ENCODE measurements at regions not wholly inside any gene's neighbourhood (a gene's known extent, or its start where the extent isn't known, plus 50 kb on each side); places are given as distances from the start of the nearest gene placed in this dataset.

- intact Hi-C loops (cut with micrococcal nuclease; ENCODE audit: unreplicated experiment), result no loop called here
- Histone ChIP-seq H3K27me3 (ENCODE audit: control insufficient read depth, insufficient read depth, low read length) (no peaks in the 10 kb centered on the region), H3K9me3 (ENCODE audit: control insufficient read depth, insufficient read depth, low read depth, low read length) (no peaks in the 10 kb centered on the region), H3K4me3 (ENCODE audit: low read depth in 2 of 2, low read length in 2 of 2) (no peak overlapping the region), H3K4me1 (ENCODE audit: control insufficient read depth, insufficient read depth, low read length) (no peaks in the 10 kb centered on the region), H3K27ac (ENCODE audit: low read length) (no peak overlapping the region), H3K36me3 (ENCODE audit: control insufficient read depth, insufficient read depth, low read length) (no peaks in the 10 kb centered on the region)
- no peak for ATAC-seq
- TF ChIP-seq, protein P1, sequence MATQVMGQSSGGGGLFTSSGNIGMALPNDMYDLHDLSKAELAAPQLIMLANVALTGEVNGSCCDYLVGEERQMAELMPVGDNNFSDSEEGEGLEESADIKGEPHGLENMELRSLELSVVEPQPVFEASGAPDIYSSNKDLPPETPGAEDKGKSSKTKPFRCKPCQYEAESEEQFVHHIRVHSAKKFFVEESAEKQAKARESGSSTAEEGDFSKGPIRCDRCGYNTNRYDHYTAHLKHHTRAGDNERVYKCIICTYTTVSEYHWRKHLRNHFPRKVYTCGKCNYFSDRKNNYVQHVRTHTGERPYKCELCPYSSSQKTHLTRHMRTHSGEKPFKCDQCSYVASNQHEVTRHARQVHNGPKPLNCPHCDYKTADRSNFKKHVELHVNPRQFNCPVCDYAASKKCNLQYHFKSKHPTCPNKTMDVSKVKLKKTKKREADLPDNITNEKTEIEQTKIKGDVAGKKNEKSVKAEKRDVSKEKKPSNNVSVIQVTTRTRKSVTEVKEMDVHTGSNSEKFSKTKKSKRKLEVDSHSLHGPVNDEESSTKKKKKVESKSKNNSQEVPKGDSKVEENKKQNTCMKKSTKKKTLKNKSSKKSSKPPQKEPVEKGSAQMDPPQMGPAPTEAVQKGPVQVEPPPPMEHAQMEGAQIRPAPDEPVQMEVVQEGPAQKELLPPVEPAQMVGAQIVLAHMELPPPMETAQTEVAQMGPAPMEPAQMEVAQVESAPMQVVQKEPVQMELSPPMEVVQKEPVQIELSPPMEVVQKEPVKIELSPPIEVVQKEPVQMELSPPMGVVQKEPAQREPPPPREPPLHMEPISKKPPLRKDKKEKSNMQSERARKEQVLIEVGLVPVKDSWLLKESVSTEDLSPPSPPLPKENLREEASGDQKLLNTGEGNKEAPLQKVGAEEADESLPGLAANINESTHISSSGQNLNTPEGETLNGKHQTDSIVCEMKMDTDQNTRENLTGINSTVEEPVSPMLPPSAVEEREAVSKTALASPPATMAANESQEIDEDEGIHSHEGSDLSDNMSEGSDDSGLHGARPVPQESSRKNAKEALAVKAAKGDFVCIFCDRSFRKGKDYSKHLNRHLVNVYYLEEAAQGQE (IDR thresholded peaks at IDR 0.05; ENCODE audit: insufficient read depth in 1 of 2, low read depth in 2 of 2, low read length in 1 of 2), result no peak
- TF ChIP-seq TCF7L2 (IDR thresholded peaks at IDR 0.05; ENCODE audit: low read depth, low read length) (no peak), POLR2AphosphoS5 (IDR thresholded peaks at IDR 0.05; ENCODE audit: low read depth, low read length) (no peak), SIN3A (IDR thresholded peaks at IDR 0.05; ENCODE audit: borderline replicate concordance, insufficient read depth, low read depth, low read length) (no peak)
- TF ChIP-seq, protein P2, sequence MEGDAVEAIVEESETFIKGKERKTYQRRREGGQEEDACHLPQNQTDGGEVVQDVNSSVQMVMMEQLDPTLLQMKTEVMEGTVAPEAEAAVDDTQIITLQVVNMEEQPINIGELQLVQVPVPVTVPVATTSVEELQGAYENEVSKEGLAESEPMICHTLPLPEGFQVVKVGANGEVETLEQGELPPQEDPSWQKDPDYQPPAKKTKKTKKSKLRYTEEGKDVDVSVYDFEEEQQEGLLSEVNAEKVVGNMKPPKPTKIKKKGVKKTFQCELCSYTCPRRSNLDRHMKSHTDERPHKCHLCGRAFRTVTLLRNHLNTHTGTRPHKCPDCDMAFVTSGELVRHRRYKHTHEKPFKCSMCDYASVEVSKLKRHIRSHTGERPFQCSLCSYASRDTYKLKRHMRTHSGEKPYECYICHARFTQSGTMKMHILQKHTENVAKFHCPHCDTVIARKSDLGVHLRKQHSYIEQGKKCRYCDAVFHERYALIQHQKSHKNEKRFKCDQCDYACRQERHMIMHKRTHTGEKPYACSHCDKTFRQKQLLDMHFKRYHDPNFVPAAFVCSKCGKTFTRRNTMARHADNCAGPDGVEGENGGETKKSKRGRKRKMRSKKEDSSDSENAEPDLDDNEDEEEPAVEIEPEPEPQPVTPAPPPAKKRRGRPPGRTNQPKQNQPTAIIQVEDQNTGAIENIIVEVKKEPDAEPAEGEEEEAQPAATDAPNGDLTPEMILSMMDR (IDR thresholded peaks at IDR 0.05), result no peak
- ChIA-PET CTCF (no interaction called here), POLR2A (no interaction called here)
- in situ Hi-C loops (cut with HindIII; ENCODE audit: low pct_unique_long_range_greater_than_20kb, low sequenced_read_pairs), result no loop called here
- DNase-seq (ENCODE audit: low read depth, low spot score), result no peak
- BruUV-seq (replicated peaks), result no TSS peak
These were observed 1208.4 kb upstream of the CDH8 start for GRCh38 chr16:63244631-63245030.

DNA sequence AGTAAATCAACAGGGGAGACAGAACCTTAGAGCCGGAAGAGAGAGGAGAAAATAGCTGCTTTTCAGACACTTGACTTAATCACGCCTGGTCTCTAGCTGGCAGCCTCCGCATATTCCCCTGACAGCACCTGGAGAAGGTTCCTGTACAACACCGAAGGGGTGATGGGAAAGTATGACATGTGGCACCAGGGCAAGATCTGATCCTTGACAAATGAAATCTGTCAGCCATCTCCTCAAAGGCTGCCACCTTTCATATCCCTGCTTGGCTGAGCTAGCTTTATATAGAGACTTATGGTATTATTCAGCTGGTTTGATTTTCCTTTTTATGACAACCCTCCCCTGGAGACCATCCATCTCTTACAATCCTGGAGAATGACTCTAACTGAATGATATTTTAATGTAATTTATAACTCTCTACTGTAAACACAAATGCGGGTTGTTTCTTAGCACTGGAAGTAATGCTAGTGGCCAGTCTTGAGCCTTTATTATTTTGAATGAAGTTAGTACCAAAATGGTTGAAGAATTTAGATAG is 1205.3 kb upstream of the CDH8 start:
- H3K4me1 ChIP-seq (ENCODE audit: control insufficient read depth, insufficient read depth, low read length), result no peaks in the 10 kb centered on the region
- POLR2A ChIA-PET, result no interaction called here
- ATAC-seq (no peak), DNase-seq (ENCODE audit: low read depth, low spot score) (no peak)
- intact Hi-C loops (cut with micrococcal nuclease; ENCODE audit: unreplicated experiment), result no loop called here
- H3K4me3 ChIP-seq (ENCODE audit: low read depth in 2 of 2, low read length in 2 of 2), result no peak overlapping the region
- TF ChIP-seq TCF7L2 (IDR thresholded peaks at IDR 0.05; ENCODE audit: low read depth, low read length) (no peak), SIN3A (IDR thresholded peaks at IDR 0.05; ENCODE audit: borderline replicate concordance, insufficient read depth, low read depth, low read length) (no peak), POLR2AphosphoS5 (IDR thresholded peaks at IDR 0.05; ENCODE audit: low read depth, low read length) (no peak)
- TF ChIP-seq, protein P1 (IDR thresholded peaks at IDR 0.05; ENCODE audit: insufficient read depth in 1 of 2, low read depth in 2 of 2, low read length in 1 of 2), result no peak
- TF ChIP-seq, protein P2 (IDR thresholded peaks at IDR 0.05), result no peak
- H3K36me3 ChIP-seq (ENCODE audit: control insufficient read depth, insufficient read depth, low read length), result no peaks in the 10 kb centered on the region
- no peaks in the 10 kb centered on the region for H3K9me3 ChIP-seq (ENCODE audit: control insufficient read depth, insufficient read depth, low read depth, low read length)
- H3K27ac ChIP-seq (ENCODE audit: low read length), result no peak overlapping the region
- in situ Hi-C loops (cut with HindIII; ENCODE audit: low pct_unique_long_range_greater_than_20kb, low sequenced_read_pairs), result no loop called here
- CTCF ChIA-PET, result no interaction called here
- no peaks in the 10 kb centered on the region for H3K27me3 ChIP-seq (ENCODE audit: control insufficient read depth, insufficient read depth, low read length)
- no TSS peak for BruUV-seq (replicated peaks)
